ENCODE measurements at regions not wholly inside any gene's neighbourhood (a gene's known extent, or its start where the extent isn't known, plus 50 kb on each side); places are given as distances from the start of the nearest gene placed in this dataset.
"Not testable (repeated sequence)": the region's sequence is repeated elsewhere in the genome, so short reads cannot be mapped to it uniquely, and the experiment has no call there.

DNA sequence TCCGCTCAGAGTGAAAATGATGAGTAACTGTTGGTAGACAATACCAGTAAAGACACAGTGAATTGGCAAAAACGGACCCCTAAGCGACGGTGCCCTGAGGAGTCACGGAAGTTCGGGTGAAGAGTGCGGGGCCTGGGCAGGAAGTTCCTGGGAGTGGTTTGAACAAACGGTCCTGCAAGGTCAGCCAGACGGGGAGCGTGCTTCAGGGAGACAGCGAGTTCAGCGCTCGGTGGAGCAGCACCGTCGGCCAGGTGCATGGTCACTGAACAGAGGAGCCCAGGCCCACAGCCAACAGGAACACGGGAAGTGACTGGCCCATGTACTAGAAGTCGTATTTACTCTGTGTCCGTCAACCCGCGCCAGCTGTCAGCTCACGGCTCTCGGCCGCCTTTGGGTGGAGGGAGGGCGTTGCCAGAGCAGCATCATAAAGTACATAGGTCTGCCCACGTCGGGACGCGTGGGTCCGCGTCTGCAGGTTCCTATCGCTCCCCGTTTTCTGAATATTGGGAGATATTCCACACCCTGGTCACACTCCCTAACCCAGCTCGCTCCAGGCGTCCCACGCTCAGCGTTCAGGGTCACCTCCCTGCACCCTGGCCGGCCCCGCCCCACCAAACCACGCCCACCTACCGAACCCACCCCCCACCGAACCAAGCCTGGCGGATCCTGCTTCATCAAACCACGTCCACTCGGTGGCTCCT lies 75.6 kb upstream of the UXS1 start:
- Mint-ChIP-seq H3K36me3 (no peaks in the 10 kb centered on the region), H3K4me3 (peak overlapping the region; percentile 82 to 91 (median 87)), H3K9me3 (peaks cover 0 to 2% (median 0%) of the 10 kb centered on the region in 7 donors), H3K27me3 (peaks cover 43% of the 10 kb centered on the region), H3K27ac (peak overlapping the region in 2 of 3 donors; percentile 2 to 6), H3K4me1 (peaks cover 9 to 24% (median 14%) of the 10 kb centered on the region in 4 donors)
- Histone ChIP-seq H3K36me3 (ENCODE audit: control insufficient read depth, insufficient read depth, low read length) (no peaks in the 10 kb centered on the region), H3K27ac (ENCODE audit: insufficient read depth, low read length, poor library complexity, severe bottlenecking) (no peak overlapping the region), H3K4me1 (ENCODE audit: control insufficient read depth, insufficient read depth, low read length, poor library complexity, severe bottlenecking) (peaks cover 12% of the 10 kb centered on the region), H3K9me3 (ENCODE audit: control insufficient read depth in 2 of 2, low read length in 2 of 2) (no peaks in the 10 kb centered on the region), H3K4me3 (ENCODE audit: low read depth, low read length) (peak overlapping the region; percentile 73), H3K27me3 (ENCODE audit: control insufficient read depth, insufficient read depth, low read length) (peaks cover 3% of the 10 kb centered on the region)
- ATAC-seq (ENCODE audit: low read depth in 2 of 2) (peak in 1 of 2 donors; percentile 29), DNase-seq (peak; percentile 25 to 72 (median 25))

DNA sequence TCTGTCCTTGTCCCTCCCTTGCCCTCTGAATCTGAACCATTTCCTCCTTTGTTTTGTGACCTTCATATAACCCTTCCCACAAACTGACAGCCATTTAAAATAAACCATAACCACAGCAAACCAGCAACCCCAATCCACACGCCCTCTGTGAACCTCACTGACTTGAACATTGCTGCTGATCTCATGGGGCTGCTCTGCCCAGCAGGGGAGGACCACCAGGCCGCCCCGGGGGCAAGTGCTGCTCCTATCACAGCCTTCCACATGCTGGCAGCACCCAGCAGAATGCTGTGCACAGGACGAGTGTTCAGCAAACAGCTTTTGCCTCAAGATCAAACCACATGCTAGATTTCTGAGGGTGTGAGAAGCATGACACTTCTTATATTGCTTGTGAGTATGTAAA lies 73.9 kb upstream of the UXS1 start:
- peaks cover 3% of the 10 kb centered on the region for H3K27me3 ChIP-seq (ENCODE audit: control insufficient read depth, insufficient read depth, low read length)
- DNase-seq (no peak), ATAC-seq (ENCODE audit: low read depth in 2 of 2) (peak in 1 of 2 donors; percentile 8)
- H3K27me3 Mint-ChIP-seq: peaks cover 34% of the 10 kb centered on the region
- no peak overlapping the region for H3K4me3 Mint-ChIP-seq
- H3K9me3 ChIP-seq (ENCODE audit: control insufficient read depth in 2 of 2, low read length in 2 of 2): no peaks in the 10 kb centered on the region
- peaks cover 12% of the 10 kb centered on the region for H3K4me1 ChIP-seq (ENCODE audit: control insufficient read depth, insufficient read depth, low read length, poor library complexity, severe bottlenecking)
- H3K36me3 Mint-ChIP-seq: no peaks in the 10 kb centered on the region
- H3K9me3 Mint-ChIP-seq: peaks cover 0 to 2% (median 0%) of the 10 kb centered on the region in 7 donors
- H3K27ac Mint-ChIP-seq: peak overlapping the region in 1 of 3 donors; percentile 62
- H3K4me3 ChIP-seq (ENCODE audit: low read depth, low read length): no peak overlapping the region
- H3K36me3 ChIP-seq (ENCODE audit: control insufficient read depth, insufficient read depth, low read length): no peaks in the 10 kb centered on the region
- H3K4me1 Mint-ChIP-seq: peaks cover 9 to 24% (median 14%) of the 10 kb centered on the region in 4 donors
- no peak overlapping the region for H3K27ac ChIP-seq (ENCODE audit: insufficient read depth, low read length, poor library complexity, severe bottlenecking)

DNA sequence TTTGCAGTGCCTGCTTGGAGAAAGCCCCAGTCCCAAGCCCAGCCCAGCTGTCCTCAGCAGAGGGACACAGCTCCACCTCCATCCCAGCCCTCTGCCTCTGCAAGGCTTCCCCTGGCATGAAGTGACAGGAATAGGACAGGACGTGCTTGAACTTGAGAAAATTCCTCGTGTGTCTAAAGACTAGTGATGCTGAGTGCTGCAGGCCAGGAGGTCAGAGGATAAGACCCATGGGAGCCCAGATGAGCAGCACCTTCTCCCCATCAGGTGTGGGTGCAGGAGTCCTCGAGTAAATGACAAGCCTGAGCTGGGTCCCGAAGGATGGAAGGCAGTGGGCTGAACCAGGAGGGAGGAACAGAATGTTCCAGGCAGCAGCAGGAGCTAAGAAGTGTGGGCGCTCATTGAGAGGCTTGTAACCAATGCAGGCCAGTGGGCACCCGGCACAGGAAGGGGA lies 67.8 kb upstream of the UXS1 start:
- Mint-ChIP-seq H3K27ac (no peak overlapping the region), H3K27me3 (peaks cover 5% of the 10 kb centered on the region), H3K4me3 (peak overlapping the region in 1 of 4 donors; percentile 66), H3K9me3 (no peaks in the 10 kb centered on the region), H3K36me3 (no peaks in the 10 kb centered on the region), H3K4me1 (peaks cover 0 to 3% (median 0%) of the 10 kb centered on the region in 4 donors)
- Histone ChIP-seq H3K27me3 (ENCODE audit: control insufficient read depth, insufficient read depth, low read length) (no peaks in the 10 kb centered on the region), H3K4me1 (ENCODE audit: control insufficient read depth, insufficient read depth, low read length, poor library complexity, severe bottlenecking) (no peaks in the 10 kb centered on the region), H3K9me3 (ENCODE audit: control insufficient read depth in 2 of 2, low read length in 2 of 2) (no peaks in the 10 kb centered on the region), H3K4me3 (ENCODE audit: low read depth, low read length) (no peak overlapping the region), H3K36me3 (ENCODE audit: control insufficient read depth, insufficient read depth, low read length) (no peaks in the 10 kb centered on the region), H3K27ac (ENCODE audit: insufficient read depth, low read length, poor library complexity, severe bottlenecking) (no peak overlapping the region)
- DNase-seq (no peak), ATAC-seq (ENCODE audit: low read depth in 2 of 2) (no peak)

DNA sequence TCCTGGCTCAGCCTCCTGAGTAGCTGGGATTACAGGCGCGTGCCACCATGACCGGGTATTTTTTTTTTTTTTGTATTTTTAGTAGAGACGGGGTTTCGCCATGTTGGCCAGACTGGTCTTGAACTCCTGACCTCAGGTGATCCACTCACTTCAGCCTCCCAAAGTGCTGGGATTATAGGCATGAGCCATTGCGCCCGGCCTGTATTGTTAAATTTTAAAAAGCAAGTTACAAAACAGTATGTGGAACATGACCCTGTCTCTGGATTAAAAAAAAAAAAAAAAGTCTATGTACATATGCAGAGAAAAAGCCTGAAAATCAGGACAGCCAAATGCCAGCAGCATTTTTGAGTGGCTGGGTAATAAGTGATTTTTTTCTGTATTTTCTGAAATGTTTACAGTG lies 64.8 kb upstream of the UXS1 start:
- not testable (repeated sequence) for H3K9me3 Mint-ChIP-seq; H3K9me3 ChIP-seq (ENCODE audit: control insufficient read depth in 2 of 2, low read length in 2 of 2); H3K4me3 ChIP-seq (ENCODE audit: low read depth, low read length); H3K4me1 ChIP-seq (ENCODE audit: control insufficient read depth, insufficient read depth, low read length, poor library complexity, severe bottlenecking); ATAC-seq (ENCODE audit: low read depth in 2 of 2); DNase-seq; H3K27me3 Mint-ChIP-seq; H3K4me3 Mint-ChIP-seq; H3K36me3 ChIP-seq (ENCODE audit: control insufficient read depth, insufficient read depth, low read length); H3K36me3 Mint-ChIP-seq; H3K27me3 ChIP-seq (ENCODE audit: control insufficient read depth, insufficient read depth, low read length); H3K27ac ChIP-seq (ENCODE audit: insufficient read depth, low read length, poor library complexity, severe bottlenecking); H3K27ac Mint-ChIP-seq; H3K4me1 Mint-ChIP-seq

DNA sequence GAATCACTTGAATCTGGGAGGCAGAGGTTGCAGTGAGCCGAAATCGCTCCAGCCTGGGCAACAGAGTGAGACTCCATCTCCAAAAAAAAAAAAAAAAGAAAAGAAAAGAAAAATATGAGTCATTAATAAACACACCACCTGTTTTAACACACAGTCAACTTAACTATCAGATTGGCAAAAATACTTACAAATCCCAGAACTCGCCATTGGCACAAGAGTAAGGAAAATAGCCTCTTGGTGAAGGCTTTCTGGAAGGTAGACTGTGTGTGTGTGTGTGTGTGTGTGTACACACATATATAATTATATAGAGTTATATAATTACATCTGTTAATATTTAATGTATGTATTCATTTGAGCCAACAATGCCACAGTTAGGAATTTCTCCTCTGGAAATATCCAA lies 63.7 kb upstream of the UXS1 start:
- H3K4me3 ChIP-seq (ENCODE audit: low read depth, low read length): no peak overlapping the region
- H3K4me3 Mint-ChIP-seq: no peak overlapping the region
- H3K36me3 ChIP-seq (ENCODE audit: control insufficient read depth, insufficient read depth, low read length): no peaks in the 10 kb centered on the region
- H3K4me1 Mint-ChIP-seq: peaks cover 0 to 3% (median 0%) of the 10 kb centered on the region in 4 donors
- H3K27me3 Mint-ChIP-seq: peaks cover 9% of the 10 kb centered on the region
- no peaks in the 10 kb centered on the region for H3K36me3 Mint-ChIP-seq
- H3K27ac ChIP-seq (ENCODE audit: insufficient read depth, low read length, poor library complexity, severe bottlenecking): no peak overlapping the region
- H3K9me3 Mint-ChIP-seq: no peaks in the 10 kb centered on the region
- no peaks in the 10 kb centered on the region for H3K9me3 ChIP-seq (ENCODE audit: control insufficient read depth in 2 of 2, low read length in 2 of 2)
- no peaks in the 10 kb centered on the region for H3K27me3 ChIP-seq (ENCODE audit: control insufficient read depth, insufficient read depth, low read length)
- H3K4me1 ChIP-seq (ENCODE audit: control insufficient read depth, insufficient read depth, low read length, poor library complexity, severe bottlenecking): no peaks in the 10 kb centered on the region
- H3K27ac Mint-ChIP-seq: no peak overlapping the region
- ATAC-seq (ENCODE audit: low read depth in 2 of 2): no peak
- DNase-seq: no peak

DNA sequence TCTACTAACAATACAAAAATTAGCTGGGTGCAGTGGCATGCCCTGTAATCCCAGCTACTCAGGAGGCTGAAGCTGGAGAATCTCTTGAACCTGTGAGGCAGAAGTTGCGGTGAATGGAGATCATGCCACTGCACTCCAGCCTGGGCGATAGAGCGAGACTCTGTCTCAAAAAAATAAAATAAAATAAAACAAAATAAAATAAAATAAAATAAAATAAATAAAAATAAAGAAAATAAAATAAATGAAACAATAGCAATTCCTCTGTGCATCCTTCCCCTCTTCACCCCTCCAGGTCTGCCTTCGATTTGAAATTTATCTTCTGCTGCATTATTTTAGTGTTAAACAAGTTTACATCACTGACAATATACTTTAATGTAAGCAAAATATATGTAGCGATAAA lies 63.0 kb upstream of the UXS1 start:
- Mint-ChIP-seq H3K27me3 (peaks cover 9% of the 10 kb centered on the region), H3K4me1 (peaks cover 0 to 3% (median 0%) of the 10 kb centered on the region in 4 donors), H3K4me3 (no peak overlapping the region), H3K36me3 (no peaks in the 10 kb centered on the region), H3K9me3 (no peaks in the 10 kb centered on the region), H3K27ac (no peak overlapping the region)
- no peaks in the 10 kb centered on the region for H3K4me1 ChIP-seq (ENCODE audit: control insufficient read depth, insufficient read depth, low read length, poor library complexity, severe bottlenecking)
- no peak overlapping the region for H3K27ac ChIP-seq (ENCODE audit: insufficient read depth, low read length, poor library complexity, severe bottlenecking)
- ATAC-seq (ENCODE audit: low read depth in 2 of 2) (no peak), DNase-seq (no peak)
- no peaks in the 10 kb centered on the region for H3K9me3 ChIP-seq (ENCODE audit: control insufficient read depth in 2 of 2, low read length in 2 of 2)
- H3K27me3 ChIP-seq (ENCODE audit: control insufficient read depth, insufficient read depth, low read length): no peaks in the 10 kb centered on the region
- H3K36me3 ChIP-seq (ENCODE audit: control insufficient read depth, insufficient read depth, low read length): no peaks in the 10 kb centered on the region
- no peak overlapping the region for H3K4me3 ChIP-seq (ENCODE audit: low read depth, low read length)

DNA sequence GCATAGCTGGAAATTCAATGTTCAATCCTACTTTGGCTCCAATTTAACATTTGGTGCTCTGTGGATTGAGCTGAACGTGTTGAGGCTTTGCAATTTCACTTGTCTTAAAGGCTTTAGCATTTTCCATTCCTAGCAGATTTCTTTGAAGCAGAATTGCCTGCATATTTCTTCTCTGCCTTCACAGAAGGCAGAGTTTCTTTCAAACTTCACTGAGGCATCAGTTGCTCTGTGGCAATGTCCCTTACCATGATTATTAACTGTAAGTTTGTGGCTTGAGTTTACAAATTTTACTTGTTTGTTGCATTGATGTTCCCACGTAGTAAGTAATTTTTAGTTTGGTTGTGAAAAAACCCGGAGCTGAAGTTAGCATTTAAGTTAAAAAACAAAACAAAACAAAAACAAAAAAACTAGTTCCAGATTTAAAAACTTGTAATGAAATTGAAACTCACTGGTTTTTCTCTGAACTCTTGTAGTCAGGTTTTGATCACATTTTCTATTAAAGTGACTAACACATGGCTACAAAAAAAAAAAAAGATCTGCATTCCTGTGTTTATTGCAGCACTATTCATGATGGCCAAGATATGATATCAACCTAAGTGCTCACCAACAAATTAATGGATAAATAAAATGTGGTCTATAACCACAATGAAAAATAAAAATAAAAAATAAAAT lies 55.2 kb upstream of the UXS1 start:
- peak in 1 of 3 donors; percentile 52 for DNase-seq
- not testable (repeated sequence) for H3K27me3 ChIP-seq (ENCODE audit: control insufficient read depth, insufficient read depth, low read length); H3K4me1 ChIP-seq (ENCODE audit: control insufficient read depth, insufficient read depth, low read length, poor library complexity, severe bottlenecking); H3K27me3 Mint-ChIP-seq; H3K4me3 ChIP-seq (ENCODE audit: low read depth, low read length); H3K27ac ChIP-seq (ENCODE audit: insufficient read depth, low read length, poor library complexity, severe bottlenecking); H3K36me3 ChIP-seq (ENCODE audit: control insufficient read depth, insufficient read depth, low read length); H3K4me3 Mint-ChIP-seq; H3K36me3 Mint-ChIP-seq; ATAC-seq (ENCODE audit: low read depth in 2 of 2); H3K9me3 ChIP-seq (ENCODE audit: control insufficient read depth in 2 of 2, low read length in 2 of 2); H3K9me3 Mint-ChIP-seq; H3K27ac Mint-ChIP-seq
- H3K4me1 Mint-ChIP-seq: peaks cover 0 to 10% (median 3%) of the 10 kb centered on the region in 4 donors
